Mucosa of descending colon (tissue), 3 donors: ENCODE measurements at regions not wholly inside any gene's neighbourhood (a gene's known extent, or its start where the extent isn't known, plus 50 kb on each side); places are given as distances from the start of the nearest gene placed in this dataset.

Experiments
- ATAC-seq: fragments of 200-7000 bp; cut with Tn5 transposase; one replicate; pipeline ENCODE4 v1.9.1; 2020; ENCODE audit warnings: mild to moderate bottlenecking, moderate library complexity
- DNase-seq, 3 donors: peaks; one replicate each; pipeline ENCODE4 v3.0.0-alpha.2; 2020
- H3K36me3 ChIP-seq: fragments of 200-600 bp; one replicate; pipeline ENCODE4 v1.8.0; 2021; ENCODE audit warnings: low read depth, mild to moderate bottlenecking
- H3K4me1 ChIP-seq: fragments of 200-600 bp; one replicate; pipeline ENCODE4 v1.8.0; 2021; ENCODE audit warnings: low read depth, mild to moderate bottlenecking
- H3K4me3 ChIP-seq: fragments of 200-600 bp; one replicate; pipeline ENCODE4 v1.8.0; 2021; ENCODE audit warnings: mild to moderate bottlenecking
- H3K9me3 ChIP-seq: fragments of 200-600 bp; one replicate; pipeline ENCODE4 v1.8.0; 2021; ENCODE audit warnings: mild to moderate bottlenecking
- CTCF ChIP-seq: fragments of 200-600 bp; IDR thresholded peaks from one replicate; pipeline ENCODE4 v1.8.0; 2022; ENCODE audit warnings: antibody characterized with exemption, mild to moderate bottlenecking
- intact Hi-C, 2 donors: fragments of 100-400 bp; cut with DNase I in 1 of 2; cut with micrococcal nuclease in 1 of 2; formaldehyde crosslinking; loops; one replicate each; pipeline versions ENCODE4 v1.11.0 to v1.11.1; 2022; cut with DNase I, micrococcal nuclease
- donor health status: DM: no; HTN: no; CAD: no; lungs with moderate emphysema.
- donor health status: DM: no; HTN: no; CAD: no.
- donor health status: DM: no; HTN: yes; CAD: no.

DNA sequence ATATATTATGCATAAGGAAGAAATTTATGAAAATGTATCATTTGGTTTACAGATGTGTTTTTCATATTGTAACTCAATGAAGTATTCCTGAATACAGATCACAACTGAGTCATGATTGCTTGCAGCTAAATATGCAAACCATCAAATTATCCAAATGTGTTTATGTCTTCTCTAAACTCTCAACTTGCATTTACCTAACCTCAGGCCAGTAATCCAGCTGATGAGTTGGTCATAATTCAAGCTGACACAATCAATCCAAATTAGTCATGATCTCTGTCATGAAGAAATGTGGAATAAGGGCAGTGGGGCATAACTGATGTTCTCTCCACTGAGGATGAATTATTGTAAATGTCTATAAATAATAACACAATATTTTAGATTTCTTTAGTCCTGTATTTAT lies 104.8 kb upstream of the CNTN1 start:
- DNase-seq = no peak
- Histone ChIP-seq H3K9me3 (peaks cover 2% of the 10 kb centered on the region), H3K4me3 (no peak overlapping the region), H3K36me3 (no peaks in the 10 kb centered on the region), H3K4me1 (no peaks in the 10 kb centered on the region)
- intact Hi-C loops = no loop called here
- ATAC-seq = no peak
- no peak for TF ChIP-seq CTCF

GRCh38 chr12:40587970-40588369 lies 104.3 kb upstream of the CNTN1 start:
- ATAC-seq (no peak), DNase-seq (no peak)
- Histone ChIP-seq H3K36me3 (no peaks in the 10 kb centered on the region), H3K4me1 (no peaks in the 10 kb centered on the region), H3K4me3 (no peak overlapping the region), H3K9me3 (peaks cover 2% of the 10 kb centered on the region)
- TF ChIP-seq CTCF = no peak
- intact Hi-C loops = no loop called here

DNA sequence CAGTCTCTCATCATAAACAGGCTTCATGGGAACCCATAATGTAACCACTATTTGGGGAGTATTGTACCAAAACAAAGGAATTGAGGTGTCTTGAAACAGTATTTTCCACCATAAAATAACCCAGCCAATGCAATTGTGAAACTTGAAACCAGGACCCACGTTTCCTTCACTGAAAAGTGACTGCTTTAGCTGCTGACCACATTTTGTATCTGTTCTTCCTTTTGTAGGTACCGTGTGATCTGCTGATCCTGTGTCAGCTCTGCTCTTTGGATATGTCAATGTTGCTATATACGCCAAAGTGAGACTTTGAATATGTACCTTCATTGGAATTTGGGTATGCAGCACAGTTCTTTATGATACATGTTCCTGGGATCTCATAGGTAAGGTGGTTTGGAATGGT lies 95.1 kb upstream of the CNTN1 start:
- DNase-seq (no peak), ATAC-seq (no peak)
- no peak overlapping the region for H3K4me3 ChIP-seq
- H3K36me3 ChIP-seq = no peaks in the 10 kb centered on the region
- no peaks in the 10 kb centered on the region for H3K4me1 ChIP-seq
- no peak for TF ChIP-seq CTCF
- no peaks in the 10 kb centered on the region for H3K9me3 ChIP-seq
- intact Hi-C loops = no loop called here

DNA sequence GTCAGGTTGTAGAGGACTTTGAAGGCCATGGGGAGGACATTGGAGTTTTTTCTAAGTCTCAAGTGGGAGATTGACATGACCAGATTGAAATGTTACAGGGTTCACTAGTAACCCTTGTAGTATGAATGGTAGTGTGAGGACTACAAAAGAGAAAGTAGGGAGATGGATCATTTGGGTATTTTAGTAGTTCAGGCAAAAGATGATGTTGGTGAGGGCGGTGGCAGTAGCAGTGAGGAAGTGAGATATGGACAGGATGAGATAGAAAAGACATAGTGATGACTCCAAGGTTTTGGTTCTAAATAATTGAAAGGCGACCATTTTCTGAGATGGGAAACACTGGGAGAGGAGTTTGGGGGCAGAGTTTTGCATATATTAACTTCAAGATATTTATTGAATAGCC lies 94.2 kb upstream of the CNTN1 start:
- intact Hi-C loops = no loop called here
- ATAC-seq (no peak), DNase-seq (no peak)
- Histone ChIP-seq H3K36me3 (no peaks in the 10 kb centered on the region), H3K4me3 (no peak overlapping the region), H3K4me1 (no peaks in the 10 kb centered on the region), H3K9me3 (no peaks in the 10 kb centered on the region)
- TF ChIP-seq CTCF = no peak

GRCh38 chr12:40602562-40602961 lies 89.7 kb upstream of the CNTN1 start:
- Histone ChIP-seq H3K9me3 (no peaks in the 10 kb centered on the region), H3K4me1 (no peaks in the 10 kb centered on the region), H3K36me3 (no peaks in the 10 kb centered on the region), H3K4me3 (no peak overlapping the region)
- DNase-seq = no peak
- TF ChIP-seq CTCF = no peak
- no peak for ATAC-seq
- intact Hi-C loops = no loop called here

- no peaks in the 10 kb centered on the region for H3K9me3 ChIP-seq
- ATAC-seq (no peak), DNase-seq (no peak)
- no peaks in the 10 kb centered on the region for H3K36me3 ChIP-seq
- H3K4me1 ChIP-seq = no peaks in the 10 kb centered on the region
- intact Hi-C loops = no loop called here
- TF ChIP-seq CTCF = no peak
- no peak overlapping the region for H3K4me3 ChIP-seq
Measured at GRCh38 chr12:40614923-40615322, 77.3 kb upstream of the CNTN1 start.
